ENCODE measurements at regions not wholly inside any gene's neighbourhood (a gene's known extent, or its start where the extent isn't known, plus 50 kb on each side); places are given as distances from the start of the nearest gene placed in this dataset.

DNA sequence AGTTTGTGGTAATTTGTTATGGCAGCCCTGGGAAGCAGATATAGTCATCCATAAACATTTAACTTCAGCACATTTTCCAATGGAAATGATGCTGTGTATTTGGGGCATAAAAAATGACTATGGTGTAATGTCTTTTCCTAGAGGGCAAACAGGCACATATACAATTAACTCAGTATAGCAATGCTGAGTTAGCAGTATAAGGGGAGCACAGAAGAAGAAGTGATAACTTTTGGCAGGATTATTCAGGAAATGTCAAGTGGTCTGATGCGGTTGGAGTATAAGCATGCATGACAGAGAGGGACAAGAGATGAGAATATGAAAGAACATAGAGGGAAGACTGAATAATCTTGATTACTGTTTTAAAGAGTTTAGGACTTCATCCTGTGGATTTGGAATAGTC is 55.3 kb upstream of the PRKD1 start:
- TF ChIP-seq POLR2A (IDR thresholded peaks at IDR 0.05) (no peak), CTCF (IDR thresholded peaks at IDR 0.05) (no peak)
